HG02798 (cell line): ENCODE measurements at regions not wholly inside any gene's neighbourhood (a gene's known extent, or its start where the extent isn't known, plus 50 kb on each side); places are given as distances from the start of the nearest gene placed in this dataset.
A peak's percentile ranks its signal among the peaks of the same experiment; 100 is the strongest.

Experiments
- ATAC-seq: cut with Tn5 transposase; IDR thresholded peaks from one replicate; pipeline ENCODE4 v1.9.1; 2021; ENCODE audit warnings: mild to moderate bottlenecking; ENCODE audit not compliant: unreplicated experiment, poor library complexity

DNA sequence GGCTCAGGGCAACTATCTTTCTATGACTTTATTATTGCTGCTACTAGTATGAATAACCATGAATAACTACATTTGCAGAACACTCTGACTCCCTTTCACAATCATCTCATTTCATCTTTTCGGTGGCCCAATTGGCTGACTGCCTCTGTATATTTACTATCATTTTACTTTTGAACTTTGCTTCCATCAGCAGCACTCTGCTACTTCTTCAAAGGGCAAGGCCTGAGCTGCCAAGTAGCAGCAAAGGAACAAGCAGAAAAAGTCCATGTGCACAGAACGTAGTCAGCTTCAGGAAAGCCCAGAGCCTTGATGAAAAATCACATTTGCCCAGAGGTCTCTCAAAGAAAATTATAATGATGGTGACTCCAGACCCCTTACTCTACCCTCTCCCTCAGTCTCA, 214.5 kb upstream of the PUM3 start:
- no peak for ATAC-seq

DNA sequence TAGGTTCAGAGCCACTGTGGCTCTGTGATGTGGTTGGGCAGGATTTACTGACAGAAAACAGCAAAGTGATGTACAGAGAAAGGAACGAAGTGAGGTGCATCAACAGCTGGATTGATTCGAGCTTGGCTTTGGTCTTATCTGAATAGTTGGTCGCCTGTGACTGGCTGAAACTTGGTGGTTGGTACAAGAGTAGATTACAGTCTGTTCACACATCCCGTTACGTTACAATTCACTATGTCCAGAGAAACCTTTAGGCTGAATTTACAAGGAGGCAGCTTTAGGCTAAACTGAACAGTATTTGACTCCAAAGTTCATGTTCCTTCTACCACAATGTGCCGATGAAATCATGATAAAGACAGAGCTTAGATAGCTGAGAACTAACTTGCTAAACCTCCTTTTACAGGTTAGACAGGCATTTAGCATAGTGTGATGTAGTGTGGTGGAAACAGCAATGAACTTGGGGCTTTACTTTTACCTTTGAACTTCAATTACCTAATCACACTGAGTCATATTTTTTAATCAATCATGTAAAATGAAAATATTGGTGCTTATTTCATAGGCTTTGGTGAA, 210.2 kb upstream of the PUM3 start:
- no peak for ATAC-seq

DNA sequence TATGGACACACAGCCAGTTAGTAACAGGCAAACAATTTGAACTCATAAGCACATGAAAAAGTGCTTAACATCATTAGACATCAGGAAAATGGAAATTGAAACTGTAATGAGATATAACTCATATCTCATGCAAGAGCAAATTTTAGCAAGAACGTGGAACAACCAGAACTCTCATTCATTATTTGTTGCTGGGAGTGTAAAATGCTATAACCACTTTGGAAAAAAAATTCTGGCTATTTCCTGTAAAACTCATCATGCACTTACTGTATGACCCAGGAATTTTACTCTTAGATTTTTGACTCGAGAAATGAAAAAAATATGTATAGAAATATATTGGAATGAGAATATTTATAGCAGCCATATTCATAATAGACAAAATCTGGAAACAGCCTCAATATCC, 205.7 kb upstream of the PUM3 start:
- no peak for ATAC-seq

DNA sequence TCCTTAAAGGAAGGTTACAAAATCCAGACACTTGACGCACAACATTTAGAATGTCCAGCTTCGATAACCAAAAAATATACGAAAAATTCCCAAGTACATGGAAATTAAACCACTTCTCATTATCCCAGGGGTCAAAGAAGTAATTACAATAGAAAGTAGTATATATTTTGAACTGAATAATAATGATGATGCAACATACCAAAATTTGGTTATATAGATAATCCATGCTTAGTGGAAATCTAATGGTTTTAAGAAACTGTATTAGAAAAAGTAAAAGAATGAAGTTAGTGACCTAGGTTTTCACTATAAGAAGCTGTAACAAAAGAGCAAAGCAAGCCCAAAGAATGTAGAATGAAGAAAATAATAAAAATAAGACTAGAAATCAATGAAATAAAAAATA, 204.0 kb upstream of the PUM3 start:
- ATAC-seq = no peak

DNA sequence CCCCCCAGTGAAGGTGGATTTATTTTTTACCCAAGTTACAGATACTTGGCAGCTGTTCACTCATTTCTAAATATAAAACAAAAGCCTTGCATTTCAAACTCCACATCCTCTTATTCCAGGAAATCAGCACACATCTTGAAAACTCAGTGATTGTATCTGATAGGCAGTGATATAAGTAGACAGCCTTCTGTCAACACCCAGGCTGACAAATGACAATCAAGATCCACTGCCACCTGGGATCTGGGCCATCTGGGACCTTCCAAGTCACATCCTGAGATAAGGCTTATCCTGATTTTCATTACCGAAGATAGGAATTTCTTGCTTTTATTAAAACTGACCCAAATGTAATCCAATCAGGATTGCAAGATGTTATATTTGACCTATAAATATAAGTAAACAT, 201.3 kb upstream of the PUM3 start:
- ATAC-seq = no peak

DNA sequence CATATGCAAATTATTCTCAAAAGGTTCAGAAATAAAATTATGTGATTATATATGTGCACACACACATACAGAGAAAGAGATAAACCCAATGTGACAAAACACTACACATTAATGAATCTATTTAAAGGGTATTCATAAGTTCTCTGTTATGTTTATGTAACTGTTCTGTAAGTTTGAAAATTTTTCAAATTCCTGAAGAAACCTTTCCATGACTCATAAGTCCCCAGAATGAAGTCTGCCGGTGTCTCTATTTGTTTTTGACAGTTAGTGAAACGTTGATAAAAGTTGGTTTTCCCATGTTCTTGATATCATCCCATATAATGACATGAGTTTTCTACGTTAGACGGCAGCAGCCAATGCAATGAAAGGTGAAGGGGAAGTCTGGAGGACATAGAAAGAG, 199.5 kb upstream of the PUM3 start:
- ATAC-seq = no peak

DNA sequence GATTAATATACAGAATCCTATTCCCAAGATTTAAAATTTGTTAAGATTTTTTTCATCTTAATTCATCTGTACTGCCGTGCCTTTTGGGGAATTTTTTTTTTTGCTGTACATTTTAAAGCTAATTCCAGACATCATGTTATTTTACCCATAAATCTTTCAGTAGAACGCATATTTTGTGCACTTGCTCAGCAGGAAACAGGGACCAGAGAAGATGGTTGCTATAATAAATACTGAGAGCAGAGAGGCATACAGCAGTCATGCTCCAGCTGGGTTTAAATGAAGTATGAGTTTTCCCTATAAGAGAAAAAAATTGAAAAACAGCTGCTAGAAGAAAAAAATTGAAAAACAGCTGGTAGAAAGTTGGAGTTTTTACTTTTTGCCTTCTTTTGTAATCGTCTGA, 196.9 kb upstream of the PUM3 start:
- no peak for ATAC-seq

DNA sequence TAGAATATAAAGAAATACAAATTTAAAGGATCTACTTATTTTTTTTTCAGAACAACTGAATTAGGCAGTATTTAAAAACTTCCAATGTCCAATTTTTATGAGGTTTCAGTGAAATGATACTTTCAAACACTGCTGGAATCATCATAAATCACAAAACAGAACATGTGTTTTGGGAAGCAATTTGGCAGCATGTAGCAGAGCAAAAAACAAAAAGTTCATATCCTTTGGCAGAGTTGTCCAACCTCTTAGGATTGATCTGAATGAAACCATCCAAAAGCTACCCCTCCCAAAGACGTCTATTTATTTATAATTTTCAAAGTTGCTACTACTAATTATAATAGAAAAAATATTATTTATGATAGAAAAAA, 192.4 kb upstream of the PUM3 start:
- ATAC-seq = no peak

DNA sequence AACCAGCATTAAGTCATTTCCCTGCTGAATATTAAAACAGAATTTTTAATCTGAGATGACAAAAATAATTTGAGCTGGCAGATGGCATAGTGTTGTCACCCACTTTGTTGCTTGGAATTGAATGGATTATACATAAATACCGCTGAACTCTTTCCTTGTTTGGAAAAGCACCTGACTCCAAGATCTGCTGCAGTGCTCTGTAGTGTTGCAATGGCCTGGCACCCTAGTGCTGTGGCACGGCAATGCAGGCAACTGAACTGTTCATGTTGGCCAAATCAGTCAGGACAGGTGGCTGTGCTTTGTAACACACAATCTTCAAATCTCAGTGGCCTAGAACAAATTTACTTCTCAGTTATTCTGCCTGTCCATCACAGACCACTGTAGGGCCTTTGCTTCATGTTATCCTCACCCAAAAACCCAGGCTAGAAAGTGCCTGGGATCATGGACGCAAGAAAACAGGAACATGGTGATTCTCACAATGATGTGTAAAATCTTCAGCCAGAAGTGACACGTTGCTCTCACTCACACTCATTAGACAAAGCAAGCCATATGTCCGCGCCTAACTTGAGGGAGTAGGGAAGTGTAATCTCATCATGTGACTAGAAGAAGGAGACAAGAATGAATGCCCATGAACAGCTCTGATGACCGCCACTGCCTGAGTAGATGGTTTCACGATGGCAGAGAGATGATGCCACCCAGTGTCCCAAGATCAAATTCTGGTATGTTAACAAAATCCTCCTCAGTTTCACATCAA, 191.9 kb upstream of the PUM3 start:
- ATAC-seq = no peak

DNA sequence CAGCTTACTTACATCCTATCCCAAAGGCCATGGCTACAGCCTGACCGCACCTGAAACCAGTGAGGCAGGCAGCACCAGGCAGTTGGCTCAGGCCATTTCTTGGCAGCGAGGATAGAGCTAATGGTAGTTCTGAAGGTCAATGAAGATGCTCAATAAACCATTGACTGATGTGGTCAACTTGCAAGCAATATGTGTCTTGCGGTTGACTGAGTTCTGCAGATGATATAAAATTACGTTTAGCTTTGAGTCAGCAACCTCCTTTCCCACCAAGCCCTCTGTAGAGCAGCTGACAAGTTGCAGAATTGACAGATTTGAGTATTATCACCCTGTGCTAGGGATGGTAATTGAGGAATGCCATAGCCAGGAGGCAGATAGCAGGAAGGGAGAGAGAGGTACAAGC, 189.0 kb upstream of the PUM3 start:
- peak; percentile 73 for ATAC-seq

DNA sequence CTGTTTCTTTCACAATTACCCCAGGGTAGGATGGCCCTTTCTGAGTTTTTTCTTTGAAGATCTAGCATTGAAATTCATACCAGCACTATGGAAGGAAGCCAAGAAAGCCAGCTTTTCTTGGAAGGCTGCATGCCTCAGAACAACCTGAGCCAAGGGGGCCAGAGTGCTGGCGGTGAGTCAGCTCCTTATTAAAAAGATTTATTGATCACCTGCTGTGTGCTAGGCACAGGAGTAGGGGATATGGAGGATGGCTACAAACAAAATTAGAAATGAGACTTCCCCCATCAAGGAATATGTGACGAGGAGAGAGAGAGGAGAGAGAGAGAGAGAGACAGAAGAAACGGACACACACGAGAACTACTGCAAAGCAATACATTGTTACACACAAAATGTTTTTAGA, 184.6 kb upstream of the PUM3 start:
- ATAC-seq = no peak

DNA sequence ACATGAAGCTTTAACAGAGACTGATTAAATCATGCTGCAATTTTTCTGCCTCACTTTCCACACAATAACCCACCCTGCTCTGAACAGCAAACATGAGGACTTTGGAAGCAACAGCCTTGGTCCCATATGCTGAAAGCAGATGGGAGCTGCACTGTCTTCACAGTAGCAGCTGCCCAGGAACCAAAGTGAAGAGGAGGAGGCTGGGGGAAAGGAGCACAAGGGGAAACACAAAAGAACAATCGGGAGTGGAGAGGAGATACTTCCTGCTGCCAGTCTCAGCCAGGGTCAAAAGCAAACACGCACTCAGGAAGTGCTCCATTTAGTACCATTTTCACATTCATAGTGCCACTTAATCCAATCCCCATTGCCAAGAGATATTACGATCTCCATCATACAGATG, 183.3 kb upstream of the PUM3 start:
- ATAC-seq = no peak

DNA sequence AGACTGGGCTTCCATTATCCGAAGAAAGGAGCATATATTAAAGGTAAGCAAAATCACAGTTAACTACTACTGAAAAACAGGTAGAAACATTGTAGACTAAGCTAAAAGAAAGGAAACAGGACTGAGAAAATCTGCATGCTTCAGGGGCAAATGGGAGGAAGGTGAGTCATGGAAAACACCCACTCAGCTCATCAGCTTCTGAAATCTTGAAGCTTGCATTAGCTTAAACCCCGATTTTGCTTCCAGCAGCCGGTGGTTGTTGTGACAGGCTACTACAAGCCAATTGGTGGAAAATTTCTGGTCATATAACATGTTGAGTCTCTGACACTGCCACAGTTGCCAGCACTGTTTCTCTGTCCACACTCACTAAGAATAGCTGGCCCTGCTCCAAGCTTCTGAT, 179.6 kb upstream of the PUM3 start:
- ATAC-seq = no peak

DNA sequence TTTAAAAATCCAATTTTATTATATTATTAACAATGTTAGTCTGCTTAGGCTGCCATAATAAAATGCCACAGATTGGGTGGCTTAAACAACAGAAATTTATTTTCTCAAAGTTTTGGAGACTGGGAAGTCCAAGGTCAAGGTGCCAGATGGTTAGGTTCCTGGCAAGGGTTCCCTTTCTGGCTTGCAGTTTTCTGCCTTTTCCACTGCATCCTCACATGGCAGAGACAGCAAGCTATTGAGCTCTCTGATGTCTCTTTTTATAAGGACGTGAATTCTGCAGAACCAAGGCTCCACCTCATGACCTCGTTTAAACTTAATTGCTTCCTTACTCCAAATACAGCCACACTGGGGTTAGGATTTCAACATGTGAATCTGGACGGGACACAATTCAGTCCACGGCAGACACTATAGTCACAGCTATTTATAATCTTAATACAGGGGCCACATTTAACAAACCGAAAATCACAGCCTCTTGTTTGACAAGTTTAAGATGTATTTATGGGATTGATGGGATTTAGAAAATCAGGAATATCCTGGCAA, 174.9 kb upstream of the PUM3 start:
- no peak for ATAC-seq

DNA sequence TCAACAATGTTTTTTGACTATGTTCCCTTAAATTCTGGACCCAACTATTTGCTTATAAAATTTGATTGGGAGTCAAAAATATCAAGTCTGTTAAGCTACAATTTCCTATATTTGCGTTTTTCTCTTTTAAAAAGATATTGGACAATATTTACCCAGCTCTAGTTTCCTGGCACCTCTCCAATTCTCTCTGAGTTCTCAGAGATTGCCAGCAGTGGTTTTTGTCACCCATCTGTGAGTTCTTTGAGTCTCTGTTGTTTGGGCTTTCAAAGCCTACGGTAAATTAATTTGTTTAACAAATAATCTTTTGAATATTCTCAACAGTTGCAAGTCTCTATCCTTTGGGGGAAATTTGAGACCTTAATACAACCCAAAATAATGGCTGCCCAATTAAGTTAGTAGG, 174.2 kb upstream of the PUM3 start:
- ATAC-seq = no peak

DNA sequence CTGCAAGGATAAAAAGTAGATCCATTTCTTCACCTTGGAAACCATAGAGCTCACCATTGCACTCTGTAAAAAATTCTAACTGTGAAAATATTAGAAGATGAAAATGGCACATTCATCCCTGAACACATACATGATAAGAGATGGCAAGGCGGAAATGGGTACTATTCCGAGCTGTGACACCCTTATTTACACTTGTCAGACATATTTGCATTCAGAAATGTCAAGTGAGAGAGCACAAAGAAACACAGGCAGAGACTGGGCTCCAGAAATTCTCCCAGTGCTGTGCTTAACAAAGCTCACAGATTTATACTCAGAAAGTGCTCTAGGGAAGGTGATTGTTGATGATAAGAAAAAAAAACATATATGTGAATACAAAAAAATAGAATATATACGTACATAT, 170.3 kb upstream of the PUM3 start:
- no peak for ATAC-seq

DNA sequence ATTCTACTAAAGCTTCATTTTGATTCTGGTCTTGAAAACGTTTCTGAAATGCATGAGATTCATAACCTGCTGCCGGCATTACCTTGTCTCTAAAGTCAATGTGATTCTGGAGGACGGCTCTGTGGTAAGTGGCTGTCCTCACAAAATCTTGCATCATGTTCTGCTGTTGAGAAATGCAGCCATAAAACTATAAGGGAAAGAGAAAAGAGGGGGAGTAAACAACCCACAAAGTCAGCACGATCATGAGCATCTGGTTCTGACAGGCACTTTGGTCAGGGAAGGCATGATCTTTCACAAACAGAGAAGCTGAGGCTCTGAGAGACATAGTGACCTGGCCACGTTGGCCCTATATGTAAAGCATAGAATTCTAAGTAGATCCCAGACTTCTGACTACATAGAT, 168.9 kb upstream of the PUM3 start:
- no peak for ATAC-seq

DNA sequence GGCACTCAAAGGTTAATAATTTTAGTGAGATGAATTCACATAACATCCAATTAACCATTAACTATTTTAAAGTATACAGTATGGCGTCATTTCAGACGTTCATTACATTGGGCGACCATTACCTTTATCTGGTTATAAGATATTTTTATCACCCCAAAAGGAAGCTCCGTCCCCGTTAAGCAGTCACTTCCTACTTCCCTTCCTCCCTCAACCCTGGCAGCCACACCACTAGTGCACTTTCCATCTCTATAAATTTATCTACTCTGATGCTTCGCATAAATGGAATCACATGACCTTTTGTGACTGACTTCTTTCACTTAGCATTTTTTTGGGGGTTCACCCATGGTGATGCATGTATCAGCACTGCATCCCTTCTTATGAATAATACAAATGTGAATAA, 168.3 kb upstream of the PUM3 start:
- no peak for ATAC-seq

DNA sequence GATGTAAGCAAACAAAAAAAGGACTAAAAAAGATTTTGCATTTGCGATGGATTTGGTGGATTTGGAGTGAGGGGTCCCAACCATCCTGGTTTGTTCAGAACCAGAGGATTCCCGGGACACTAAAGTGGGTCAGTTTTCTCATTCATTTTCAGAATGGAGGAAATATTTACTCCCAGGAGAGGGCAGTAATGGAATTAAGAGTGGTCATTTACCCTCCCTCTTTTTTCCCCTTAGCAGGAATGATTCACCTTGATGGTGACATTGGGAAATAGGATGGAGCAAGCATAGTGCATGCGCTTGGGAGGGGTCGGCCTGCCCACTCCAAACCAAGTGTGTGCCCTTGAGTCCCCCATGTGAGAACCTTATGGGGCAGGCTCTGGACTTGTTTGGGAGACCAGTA, 164.2 kb upstream of the PUM3 start:
- no peak for ATAC-seq

DNA sequence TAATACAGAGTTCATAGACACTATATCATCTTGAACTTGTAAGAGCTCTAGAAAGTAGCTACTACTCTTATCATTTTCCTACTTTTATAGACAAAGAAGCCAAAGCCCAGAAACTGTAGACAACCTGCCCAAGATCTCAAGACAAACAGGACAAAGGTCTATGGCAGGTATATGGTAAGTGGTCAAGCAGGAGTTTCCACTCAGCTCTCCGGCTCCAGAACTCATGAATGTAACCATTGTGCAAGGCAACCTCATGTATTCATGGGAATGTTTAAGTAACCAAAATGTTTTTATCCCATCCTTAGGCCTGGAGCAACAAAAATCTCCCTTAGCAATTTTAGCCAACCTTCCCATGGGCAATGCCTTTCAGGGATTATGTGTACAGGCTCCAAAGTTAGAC, 163.4 kb upstream of the PUM3 start:
- ATAC-seq = no peak

DNA sequence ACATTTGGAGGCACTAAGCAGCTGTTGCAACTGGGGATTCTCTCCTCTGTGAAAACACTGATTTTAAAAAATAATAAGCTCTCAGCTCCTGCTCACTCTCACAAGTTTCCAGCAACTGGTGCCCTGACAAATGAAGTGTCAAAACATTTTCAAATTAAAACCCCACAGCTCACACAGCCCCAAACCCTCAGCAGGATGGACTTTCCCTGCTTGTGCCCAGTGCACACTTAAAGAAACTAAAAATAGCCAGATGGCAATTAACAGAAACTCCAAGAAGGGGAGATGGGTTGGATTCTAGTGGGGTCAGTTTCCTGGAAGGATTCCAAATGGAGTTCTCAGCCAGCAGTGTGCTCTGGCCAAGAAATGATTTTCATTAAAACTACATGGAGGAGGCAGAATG, 163.0 kb upstream of the PUM3 start:
- ATAC-seq = no peak

DNA sequence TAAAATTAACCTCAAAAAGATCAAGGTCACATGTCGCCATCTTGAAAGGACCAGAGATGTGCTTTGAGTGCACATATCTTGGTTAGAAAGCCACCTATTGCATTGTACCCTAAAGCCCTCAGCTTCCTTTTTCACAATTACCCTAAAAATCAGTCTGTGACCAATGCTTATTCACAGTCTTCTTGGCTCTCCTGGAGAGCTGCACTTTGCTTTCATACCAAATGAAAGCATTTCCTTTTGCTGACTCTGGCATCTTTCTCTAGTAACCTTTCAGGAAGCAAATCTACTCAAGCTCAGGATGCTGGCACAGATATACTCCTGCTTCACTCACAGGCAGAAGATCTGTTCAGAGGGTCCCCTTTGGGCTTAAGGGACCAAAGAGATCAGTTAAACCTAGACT, 160.7 kb upstream of the PUM3 start:
- no peak for ATAC-seq
